ENCODE measurements at regions not wholly inside any gene's neighbourhood (a gene's known extent, or its start where the extent isn't known, plus 50 kb on each side); places are given as distances from the start of the nearest gene placed in this dataset.

GRCh38 chr3:104514776-104515175 lies 851.9 kb upstream of the ALCAM start:
- Mint-ChIP-seq H3K9me3 (no peaks in the 10 kb centered on the region), H3K27me3 (peaks cover 3% of the 10 kb centered on the region), H3K36me3 (ENCODE audit: low read depth) (no peaks in the 10 kb centered on the region), H3K4me3 (no peak overlapping the region), H3K27ac (no peak overlapping the region), H3K4me1 (ENCODE audit: low read depth) (no peaks in the 10 kb centered on the region)

GRCh38 chr3:104519068-104519467 lies 847.6 kb upstream of the ALCAM start:
- peaks cover 7% of the 10 kb centered on the region for H3K4me1 Mint-ChIP-seq (ENCODE audit: low read depth)
- H3K4me3 Mint-ChIP-seq = no peak overlapping the region
- H3K36me3 Mint-ChIP-seq (ENCODE audit: low read depth) = no peaks in the 10 kb centered on the region
- H3K9me3 Mint-ChIP-seq = no peaks in the 10 kb centered on the region
- H3K27ac Mint-ChIP-seq = no peak overlapping the region
- H3K27me3 Mint-ChIP-seq = peaks cover 3% of the 10 kb centered on the region

- H3K27ac Mint-ChIP-seq = no peak overlapping the region
- H3K9me3 Mint-ChIP-seq = no peaks in the 10 kb centered on the region
- H3K36me3 Mint-ChIP-seq (ENCODE audit: low read depth) = no peaks in the 10 kb centered on the region
- no peak overlapping the region for H3K4me3 Mint-ChIP-seq
- H3K27me3 Mint-ChIP-seq = peaks cover 3% of the 10 kb centered on the region
- H3K4me1 Mint-ChIP-seq (ENCODE audit: low read depth) = peaks cover 7% of the 10 kb centered on the region
These were observed 847.1 kb upstream of the ALCAM start for GRCh38 chr3:104519468-104520227.

DNA sequence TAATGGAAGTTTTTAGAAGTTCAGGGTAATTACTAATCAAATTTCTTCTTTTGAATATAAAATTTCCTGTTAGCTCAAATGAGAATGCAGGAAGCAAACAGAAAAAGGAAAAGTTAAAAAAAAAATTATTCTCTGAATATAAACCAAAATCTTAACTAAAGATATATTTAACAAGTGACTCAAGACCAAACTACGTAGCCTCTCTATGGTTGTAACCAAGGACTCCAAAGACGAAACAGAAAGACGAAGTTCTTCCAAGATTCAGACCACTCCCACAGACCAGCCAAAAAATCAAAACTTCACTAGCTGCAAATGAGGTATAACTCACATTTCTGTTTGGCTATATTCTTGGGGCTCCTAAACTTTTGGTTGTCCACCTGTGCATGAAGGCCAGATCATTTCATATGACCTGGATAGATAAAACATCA lies 846.5 kb upstream of the ALCAM start:
- H3K4me3 Mint-ChIP-seq = no peak overlapping the region
- H3K27ac Mint-ChIP-seq = no peak overlapping the region
- H3K27me3 Mint-ChIP-seq = peaks cover 3% of the 10 kb centered on the region
- H3K9me3 Mint-ChIP-seq = no peaks in the 10 kb centered on the region
- peaks cover 7% of the 10 kb centered on the region for H3K4me1 Mint-ChIP-seq (ENCODE audit: low read depth)
- H3K36me3 Mint-ChIP-seq (ENCODE audit: low read depth) = no peaks in the 10 kb centered on the region

- peaks cover 7% of the 10 kb centered on the region for H3K4me1 Mint-ChIP-seq (ENCODE audit: low read depth)
- H3K36me3 Mint-ChIP-seq (ENCODE audit: low read depth) = no peaks in the 10 kb centered on the region
- no peaks in the 10 kb centered on the region for H3K9me3 Mint-ChIP-seq
- no peak overlapping the region for H3K4me3 Mint-ChIP-seq
- no peaks in the 10 kb centered on the region for H3K27me3 Mint-ChIP-seq
- H3K27ac Mint-ChIP-seq = peak overlapping the region; percentile 16
These were observed 844.9 kb upstream of the ALCAM start for GRCh38 chr3:104521606-104522336.

- no peaks in the 10 kb centered on the region for H3K36me3 Mint-ChIP-seq (ENCODE audit: low read depth)
- H3K4me1 Mint-ChIP-seq (ENCODE audit: low read depth) = peaks cover 7% of the 10 kb centered on the region
- no peak overlapping the region for H3K27ac Mint-ChIP-seq
- H3K27me3 Mint-ChIP-seq = no peaks in the 10 kb centered on the region
- H3K4me3 Mint-ChIP-seq = no peak overlapping the region
- H3K9me3 Mint-ChIP-seq = no peaks in the 10 kb centered on the region
These were observed 843.6 kb upstream of the ALCAM start for GRCh38 chr3:104523136-104523535.

GRCh38 chr3:104526901-104527401 lies 839.8 kb upstream of the ALCAM start:
- Mint-ChIP-seq H3K4me3 (no peak overlapping the region), H3K36me3 (ENCODE audit: low read depth) (no peaks in the 10 kb centered on the region), H3K9me3 (no peaks in the 10 kb centered on the region), H3K27ac (no peak overlapping the region), H3K4me1 (ENCODE audit: low read depth) (no peaks in the 10 kb centered on the region), H3K27me3 (no peaks in the 10 kb centered on the region)

DNA sequence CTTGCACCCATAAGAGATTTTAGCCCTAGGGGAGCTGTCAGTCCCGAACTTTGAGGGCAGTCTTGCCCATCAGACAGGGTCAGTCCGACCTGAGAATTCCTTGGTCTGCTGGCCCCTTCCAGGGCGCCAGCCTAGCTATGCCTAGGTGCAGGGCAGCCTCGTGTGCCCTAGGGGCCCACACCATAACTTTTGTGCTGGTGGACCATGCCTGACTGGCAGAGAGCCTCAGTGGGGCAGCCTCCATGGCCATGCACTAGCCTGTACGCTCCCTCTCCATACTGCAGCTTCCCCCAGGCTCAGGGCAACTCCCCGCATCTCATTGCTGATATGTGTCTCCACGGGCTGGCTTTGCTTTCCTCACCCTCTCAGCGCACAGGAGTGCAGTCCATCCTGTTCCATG lies 835.8 kb upstream of the ALCAM start:
- no peak overlapping the region for H3K4me3 Mint-ChIP-seq
- no peaks in the 10 kb centered on the region for H3K4me1 Mint-ChIP-seq (ENCODE audit: low read depth)
- no peaks in the 10 kb centered on the region for H3K27me3 Mint-ChIP-seq
- no peaks in the 10 kb centered on the region for H3K36me3 Mint-ChIP-seq (ENCODE audit: low read depth)
- no peaks in the 10 kb centered on the region for H3K9me3 Mint-ChIP-seq
- no peak overlapping the region for H3K27ac Mint-ChIP-seq

GRCh38 chr3:104536715-104537114 lies 830.0 kb upstream of the ALCAM start:
- Mint-ChIP-seq H3K4me3 (no peak overlapping the region), H3K9me3 (no peaks in the 10 kb centered on the region), H3K27me3 (no peaks in the 10 kb centered on the region), H3K4me1 (ENCODE audit: low read depth) (no peaks in the 10 kb centered on the region), H3K27ac (no peak overlapping the region), H3K36me3 (ENCODE audit: low read depth) (no peaks in the 10 kb centered on the region)

DNA sequence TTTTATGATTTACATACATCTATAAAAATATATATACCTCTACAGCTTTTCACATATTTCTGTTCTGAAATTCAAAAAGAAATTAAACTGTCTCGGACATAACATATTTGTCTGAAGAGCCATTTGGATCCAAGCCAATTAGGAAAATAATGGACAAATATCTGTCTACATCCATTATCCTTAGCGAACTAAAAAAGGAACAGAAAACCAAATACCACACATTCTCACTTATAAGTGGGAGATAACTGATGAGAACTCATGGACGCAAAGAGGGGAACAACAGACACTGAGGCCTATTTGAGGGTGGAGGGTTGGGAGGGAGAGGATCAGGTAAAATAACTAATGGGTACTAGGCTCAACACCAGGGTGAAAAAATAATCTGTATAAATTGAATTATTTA lies 829.4 kb upstream of the ALCAM start:
- Mint-ChIP-seq H3K4me3 (no peak overlapping the region), H3K27ac (no peak overlapping the region), H3K9me3 (no peaks in the 10 kb centered on the region), H3K27me3 (no peaks in the 10 kb centered on the region), H3K4me1 (ENCODE audit: low read depth) (no peaks in the 10 kb centered on the region), H3K36me3 (ENCODE audit: low read depth) (no peaks in the 10 kb centered on the region)

- no peak overlapping the region for H3K4me3 Mint-ChIP-seq
- H3K36me3 Mint-ChIP-seq (ENCODE audit: low read depth) = no peaks in the 10 kb centered on the region
- no peaks in the 10 kb centered on the region for H3K9me3 Mint-ChIP-seq
- H3K27me3 Mint-ChIP-seq = peaks cover 4% of the 10 kb centered on the region
- H3K4me1 Mint-ChIP-seq (ENCODE audit: low read depth) = no peaks in the 10 kb centered on the region
- H3K27ac Mint-ChIP-seq = no peak overlapping the region
These were observed 820.4 kb upstream of the ALCAM start for GRCh38 chr3:104546301-104546700.

DNA sequence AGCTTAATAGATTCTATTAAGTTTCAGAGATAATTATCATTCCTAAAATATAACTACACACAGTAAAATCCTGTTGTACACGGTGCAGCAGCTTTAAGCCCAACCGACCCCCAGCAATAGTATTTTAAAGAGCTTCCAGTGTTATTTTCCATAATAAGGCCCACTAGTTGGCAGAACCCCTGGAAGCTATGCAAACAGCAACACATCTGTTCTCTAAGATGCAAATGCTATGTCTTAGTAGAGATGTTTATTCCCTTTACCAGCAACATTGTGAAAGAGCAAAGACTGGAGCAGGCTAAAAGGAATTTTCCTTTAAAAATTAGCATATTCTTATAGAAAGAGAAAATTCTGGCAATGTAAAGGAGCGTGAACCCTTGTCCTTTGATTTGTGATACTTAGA lies 819.7 kb upstream of the ALCAM start:
- Mint-ChIP-seq H3K27me3 (peaks cover 8% of the 10 kb centered on the region), H3K4me1 (ENCODE audit: low read depth) (no peaks in the 10 kb centered on the region)

GRCh38 chr3:104548401-104548800 lies 818.3 kb upstream of the ALCAM start:
- Mint-ChIP-seq H3K36me3 (ENCODE audit: low read depth) (no peaks in the 10 kb centered on the region), H3K4me3 (no peak overlapping the region), H3K27me3 (peaks cover 9% of the 10 kb centered on the region), H3K27ac (no peak overlapping the region), H3K9me3 (no peaks in the 10 kb centered on the region), H3K4me1 (ENCODE audit: low read depth) (no peaks in the 10 kb centered on the region)

More for the DNA sequence above, 819.7 kb upstream of the ALCAM start:
- H3K36me3 Mint-ChIP-seq (ENCODE audit: low read depth) = no peaks in the 10 kb centered on the region
- no peak overlapping the region for H3K4me3 Mint-ChIP-seq
- no peak overlapping the region for H3K27ac Mint-ChIP-seq
- H3K9me3 Mint-ChIP-seq = no peaks in the 10 kb centered on the region

- Mint-ChIP-seq H3K27me3 (peaks cover 9% of the 10 kb centered on the region), H3K4me3 (no peak overlapping the region), H3K36me3 (ENCODE audit: low read depth) (no peaks in the 10 kb centered on the region), H3K27ac (no peak overlapping the region), H3K4me1 (ENCODE audit: low read depth) (no peaks in the 10 kb centered on the region), H3K9me3 (no peaks in the 10 kb centered on the region)
These were observed 817.5 kb upstream of the ALCAM start for GRCh38 chr3:104549099-104549714.

DNA sequence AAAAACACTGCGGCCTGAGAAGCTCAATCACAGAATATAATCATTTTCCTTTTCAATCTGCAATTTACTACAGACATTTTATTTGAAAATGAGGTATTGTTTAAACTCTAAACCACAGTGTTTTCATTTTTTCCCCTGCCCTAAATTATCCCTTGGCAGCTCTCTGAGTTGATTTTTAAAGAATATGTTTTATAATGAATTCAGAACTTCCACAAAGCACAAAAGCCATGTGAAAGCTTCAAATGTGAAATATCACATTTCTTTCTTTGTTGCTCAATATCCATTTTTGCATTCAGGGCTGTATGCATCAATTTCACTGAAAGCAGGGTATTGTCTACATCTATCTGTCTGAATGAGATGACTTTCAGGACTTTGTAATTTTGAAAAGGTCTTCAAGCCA lies 813.6 kb upstream of the ALCAM start:
- Mint-ChIP-seq H3K27me3 (peaks cover 5% of the 10 kb centered on the region), H3K36me3 (ENCODE audit: low read depth) (no peaks in the 10 kb centered on the region), H3K4me3 (no peak overlapping the region), H3K27ac (no peak overlapping the region), H3K9me3 (no peaks in the 10 kb centered on the region), H3K4me1 (ENCODE audit: low read depth) (no peaks in the 10 kb centered on the region)

Measured in stimulated activated naive CD8-positive, alpha-beta T cell treated with anti-CD3 and anti-CD28 coated beads, Interleukin-15, Interleukin-2, amounts not matched to agents 100 ng/mL and 50 ng/mL, for 24 hours (primary cell).